GM20000 (cell line): ENCODE measurements at regions not wholly inside any gene's neighbourhood (a gene's known extent, or its start where the extent isn't known, plus 50 kb on each side); places are given as distances from the start of the nearest gene placed in this dataset.

Source experiments
- DNase-seq: peaks from one replicate; pipeline ENCODE4 v3.0.0; 2012; ENCODE audit warnings: low spot score
- CTCF ChIP-seq: IDR thresholded peaks from 2 replicates; pipeline ENCODE4 v1.5.1; 2012; ENCODE audit warnings: mild to moderate bottlenecking, control low read depth; ENCODE audit errors: extremely low read depth, missing control alignments

- no peak for TF ChIP-seq CTCF
- DNase-seq: no peak
Observed at GRCh38 chr5:108649106-108649505, 98.6 kb upstream of the FER start.

DNA sequence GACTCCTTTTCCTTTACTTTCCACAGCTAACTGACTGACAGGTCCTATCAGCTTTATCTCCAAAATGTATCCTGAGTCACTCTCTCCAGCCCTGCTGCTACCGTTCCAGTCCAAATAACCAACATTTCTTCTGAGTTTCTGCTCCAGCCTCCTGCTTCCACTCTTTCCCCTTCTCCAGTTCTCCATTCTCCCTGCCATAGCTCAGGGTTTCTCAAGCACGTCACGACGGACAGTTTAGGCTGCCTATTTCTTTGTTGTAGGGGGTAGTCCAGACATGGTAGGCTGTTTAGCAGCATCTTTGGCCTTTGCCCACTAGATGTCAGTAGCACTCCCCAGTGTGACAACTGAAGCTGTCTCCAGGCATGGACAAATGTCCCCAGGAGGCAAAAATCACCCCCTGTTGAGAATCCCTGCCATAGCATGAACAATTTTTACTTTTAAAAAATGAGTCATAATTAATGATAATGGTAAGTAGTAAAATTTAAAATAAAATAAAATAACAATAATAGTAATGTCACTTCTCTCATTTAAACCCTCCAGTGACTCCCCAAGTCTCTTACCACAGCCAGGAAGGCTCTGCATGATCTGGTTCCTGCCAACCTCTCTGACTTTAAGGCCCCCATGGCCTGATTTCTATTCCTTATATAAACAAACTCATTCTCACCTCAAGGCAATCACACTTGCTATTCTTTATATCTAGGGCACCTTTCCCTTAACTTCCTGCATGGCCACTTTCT is 105.4 kb upstream of the FER start:
- peak; percentile 70 for TF ChIP-seq CTCF

DNA sequence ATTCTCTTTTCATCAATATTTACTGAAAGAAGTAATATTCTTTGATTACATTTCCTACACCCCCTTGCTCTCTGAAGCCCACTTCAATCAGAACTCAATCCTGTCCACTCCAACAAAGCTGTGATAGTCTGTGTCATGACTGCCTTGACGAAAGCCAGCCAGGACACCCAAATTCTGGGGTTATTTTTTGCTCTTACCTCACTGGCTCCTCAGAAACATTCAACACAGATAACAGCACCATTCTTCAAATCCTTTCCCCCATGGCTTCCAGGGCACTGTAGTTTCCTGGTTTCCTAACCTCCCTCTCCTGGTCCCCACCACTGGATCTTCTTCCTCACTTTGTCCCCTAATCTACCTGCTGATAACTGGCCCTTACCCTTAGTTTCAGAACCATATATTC is 106.1 kb upstream of the FER start:
- no peak for DNase-seq
- no peak for TF ChIP-seq CTCF

More for the DNA sequence above, 105.4 kb upstream of the FER start:
- peak; percentile 70 for DNase-seq

DNA sequence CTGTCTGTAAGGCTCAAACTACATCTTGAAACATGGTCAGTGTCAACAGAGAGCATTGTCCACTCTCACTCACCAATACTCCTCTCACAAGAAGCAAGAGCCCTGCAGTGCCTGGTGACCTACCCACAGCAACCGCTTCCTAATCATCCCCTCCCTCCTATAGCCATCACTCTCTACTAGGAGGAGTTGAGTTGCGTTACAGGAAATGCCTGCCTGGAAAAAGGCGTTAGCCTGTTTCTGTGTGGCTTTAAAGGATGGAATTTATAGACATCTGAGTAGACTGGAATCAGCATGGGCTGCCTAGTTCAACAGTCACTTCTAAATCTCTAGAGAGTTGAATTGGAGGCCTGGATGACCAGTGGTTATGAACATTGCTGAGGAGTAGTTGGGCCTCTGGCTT is 108.3 kb upstream of the FER start:
- no peak for DNase-seq
- TF ChIP-seq CTCF: no peak

- no peak for TF ChIP-seq CTCF
- no peak for DNase-seq
Observed at GRCh38 chr5:108638021-108638420, 109.7 kb upstream of the FER start.

DNA sequence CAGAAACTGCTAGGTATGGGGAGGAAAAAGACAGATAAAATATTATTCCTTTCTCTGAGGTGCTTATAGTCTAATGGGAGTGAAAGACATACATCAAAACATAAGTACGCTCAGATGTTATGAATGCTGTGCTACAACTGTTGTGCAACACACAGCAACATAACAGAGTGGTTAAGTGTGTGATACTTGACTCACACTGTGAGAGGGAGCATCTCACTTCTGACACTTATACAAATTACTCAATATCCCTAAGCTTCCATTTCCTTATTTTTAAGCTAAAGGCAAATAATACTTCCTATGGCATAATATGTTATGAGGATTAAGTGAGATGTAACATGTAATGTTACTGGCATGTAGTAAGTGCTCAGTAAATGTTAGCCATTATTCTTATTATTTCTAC is 110.6 kb upstream of the FER start:
- no peak for DNase-seq
- TF ChIP-seq CTCF: no peak

- DNase-seq: no peak
- TF ChIP-seq CTCF: no peak
Observed at GRCh38 chr5:108636135-108636853, 111.4 kb upstream of the FER start.
